Activated CD4-positive, alpha-beta memory T cell treated with anti-CD3 and anti-CD28 coated beads for 36 hours (primary cell): ENCODE measurements at regions not wholly inside any gene's neighbourhood (a gene's known extent, or its start where the extent isn't known, plus 50 kb on each side); places are given as distances from the start of the nearest gene placed in this dataset.

Source experiments
- CTCF ChIA-PET: fragments of 350-600 bp; sonication (Branson Sonifier 250); formaldehyde crosslinking; loops from one replicate; lab custom pipeline; 2021; ENCODE audit warnings: antibody characterized with exemption, inconsistent platforms; lab: Charles Lee
- POLR2A ChIA-PET: fragments of 350-600 bp; sonication (Branson Sonifier 250); formaldehyde crosslinking; loops from one replicate; lab custom pipeline; 2021; ENCODE audit warnings: antibody characterized with exemption; lab: Charles Lee
- DNase-seq: peaks from one replicate; pipeline ENCODE4 v3.0.0-alpha.2; 2020
- H3K27ac Mint-ChIP-seq: one replicate; pipeline ENCODE4 v1.8.0; 2021; ENCODE audit warnings: mixed read lengths
- H3K27me3 Mint-ChIP-seq: one replicate; pipeline ENCODE4 v1.8.0; 2021; ENCODE audit warnings: mixed read lengths
- H3K36me3 Mint-ChIP-seq: one replicate; pipeline ENCODE4 v1.8.0; 2021; ENCODE audit warnings: mixed read lengths
- H3K4me1 Mint-ChIP-seq: one replicate; pipeline ENCODE4 v1.8.0; 2021; ENCODE audit warnings: low read depth, mixed read lengths
- H3K4me3 Mint-ChIP-seq: one replicate; pipeline ENCODE4 v1.8.0; 2021; ENCODE audit warnings: mild to moderate bottlenecking, mixed read lengths
- H3K9me3 Mint-ChIP-seq: one replicate; pipeline ENCODE4 v1.8.0; 2021; ENCODE audit warnings: mixed read lengths
- intact Hi-C: fragments of 100-400 bp; cut with micrococcal nuclease; formaldehyde crosslinking; loops from one replicate; pipeline ENCODE4 v1.15.1; 2023

GRCh38 chr11:120030411-120030810 lies 107.5 kb downstream of the TRIM29 start:
- DNase-seq, result no peak
- CTCF ChIA-PET, result no interaction called here
- no peak overlapping the region for H3K27ac Mint-ChIP-seq
- H3K27me3 Mint-ChIP-seq, result peaks cover 6% of the 10 kb centered on the region
- H3K36me3 Mint-ChIP-seq, result no peaks in the 10 kb centered on the region
- no peak overlapping the region for H3K4me3 Mint-ChIP-seq
- no peaks in the 10 kb centered on the region for H3K9me3 Mint-ChIP-seq
- H3K4me1 Mint-ChIP-seq, result no peaks in the 10 kb centered on the region
- intact Hi-C loops, result no loop called here
- POLR2A ChIA-PET, result no interaction called here

GRCh38 chr11:120029321-120029720 lies 108.6 kb downstream of the TRIM29 start:
- no peak overlapping the region for H3K4me3 Mint-ChIP-seq
- intact Hi-C loops, result no loop called here
- CTCF ChIA-PET, result no interaction called here
- no peaks in the 10 kb centered on the region for H3K36me3 Mint-ChIP-seq
- H3K27me3 Mint-ChIP-seq, result peaks cover 6% of the 10 kb centered on the region
- no peaks in the 10 kb centered on the region for H3K9me3 Mint-ChIP-seq
- no peaks in the 10 kb centered on the region for H3K4me1 Mint-ChIP-seq
- POLR2A ChIA-PET, result no interaction called here
- no peak overlapping the region for H3K27ac Mint-ChIP-seq
- DNase-seq, result no peak

GRCh38 chr11:120028897-120029258 lies 109.0 kb downstream of the TRIM29 start:
- POLR2A ChIA-PET, result no interaction called here
- CTCF ChIA-PET, result no interaction called here
- no peak overlapping the region for H3K4me3 Mint-ChIP-seq
- H3K9me3 Mint-ChIP-seq, result no peaks in the 10 kb centered on the region
- no peak for DNase-seq
- intact Hi-C loops, result no loop called here
- no peaks in the 10 kb centered on the region for H3K36me3 Mint-ChIP-seq
- no peaks in the 10 kb centered on the region for H3K4me1 Mint-ChIP-seq
- H3K27me3 Mint-ChIP-seq, result peaks cover 8% of the 10 kb centered on the region
- no peak overlapping the region for H3K27ac Mint-ChIP-seq

- intact Hi-C loops, result no loop called here
- Mint-ChIP-seq H3K27me3 (peaks cover 9% of the 10 kb centered on the region), H3K36me3 (no peaks in the 10 kb centered on the region), H3K9me3 (no peaks in the 10 kb centered on the region), H3K27ac (no peak overlapping the region), H3K4me3 (no peak overlapping the region), H3K4me1 (no peaks in the 10 kb centered on the region)
- ChIA-PET CTCF (no interaction called here), POLR2A (no interaction called here)
- no peak for DNase-seq
These were observed 109.6 kb downstream of the TRIM29 start for GRCh38 chr11:120028181-120028896.

GRCh38 chr11:120027546-120028180 lies 110.2 kb downstream of the TRIM29 start:
- intact Hi-C loops, result no loop called here
- Mint-ChIP-seq H3K27me3 (peaks cover 9% of the 10 kb centered on the region), H3K4me3 (no peak overlapping the region), H3K36me3 (no peaks in the 10 kb centered on the region), H3K9me3 (no peaks in the 10 kb centered on the region), H3K4me1 (no peaks in the 10 kb centered on the region), H3K27ac (no peak overlapping the region)
- no peak for DNase-seq
- CTCF ChIA-PET, result no interaction called here
- POLR2A ChIA-PET, result no interaction called here

GRCh38 chr11:120025606-120026335 lies 112.1 kb downstream of the TRIM29 start:
- Mint-ChIP-seq H3K4me1 (no peaks in the 10 kb centered on the region), H3K36me3 (no peaks in the 10 kb centered on the region), H3K9me3 (no peaks in the 10 kb centered on the region), H3K27me3 (peaks cover 9% of the 10 kb centered on the region), H3K27ac (no peak overlapping the region), H3K4me3 (no peak overlapping the region)
- DNase-seq, result no peak
- ChIA-PET CTCF (no interaction called here), POLR2A (no interaction called here)
- intact Hi-C loops, result no loop called here

GRCh38 chr11:120024586-120024985 lies 113.3 kb downstream of the TRIM29 start:
- intact Hi-C loops, result no loop called here
- Mint-ChIP-seq H3K27ac (no peak overlapping the region), H3K27me3 (peaks cover 9% of the 10 kb centered on the region), H3K4me3 (no peak overlapping the region), H3K36me3 (no peaks in the 10 kb centered on the region), H3K9me3 (no peaks in the 10 kb centered on the region), H3K4me1 (no peaks in the 10 kb centered on the region)
- ChIA-PET POLR2A (no interaction called here), CTCF (no interaction called here)
- no peak for DNase-seq

GRCh38 chr11:120024046-120024445 lies 113.9 kb downstream of the TRIM29 start:
- peaks cover 9% of the 10 kb centered on the region for H3K27me3 Mint-ChIP-seq
- ChIA-PET POLR2A (no interaction called here), CTCF (no interaction called here)
- no peak for DNase-seq
- intact Hi-C loops, result no loop called here
- H3K9me3 Mint-ChIP-seq, result no peaks in the 10 kb centered on the region
- H3K27ac Mint-ChIP-seq, result no peak overlapping the region
- H3K4me3 Mint-ChIP-seq, result no peak overlapping the region
- no peaks in the 10 kb centered on the region for H3K4me1 Mint-ChIP-seq
- H3K36me3 Mint-ChIP-seq, result no peaks in the 10 kb centered on the region

- DNase-seq, result no peak
- no peak overlapping the region for H3K4me3 Mint-ChIP-seq
- H3K36me3 Mint-ChIP-seq, result no peaks in the 10 kb centered on the region
- H3K27me3 Mint-ChIP-seq, result peaks cover 12% of the 10 kb centered on the region
- H3K27ac Mint-ChIP-seq, result no peak overlapping the region
- ChIA-PET CTCF (no interaction called here), POLR2A (no interaction called here)
- H3K4me1 Mint-ChIP-seq, result no peaks in the 10 kb centered on the region
- intact Hi-C loops, result no loop called here
- H3K9me3 Mint-ChIP-seq, result no peaks in the 10 kb centered on the region
These were observed 114.4 kb downstream of the TRIM29 start for GRCh38 chr11:120023551-120023950.

- Mint-ChIP-seq H3K4me1 (no peaks in the 10 kb centered on the region), H3K27me3 (peaks cover 12% of the 10 kb centered on the region), H3K4me3 (no peak overlapping the region), H3K36me3 (no peaks in the 10 kb centered on the region), H3K27ac (no peak overlapping the region), H3K9me3 (no peaks in the 10 kb centered on the region)
- DNase-seq, result no peak
- intact Hi-C loops, result no loop called here
- CTCF ChIA-PET, result no interaction called here
- POLR2A ChIA-PET, result no interaction called here
These were observed 114.8 kb downstream of the TRIM29 start for GRCh38 chr11:120023120-120023519.

- intact Hi-C loops, result no loop called here
- no peaks in the 10 kb centered on the region for H3K9me3 Mint-ChIP-seq
- no peaks in the 10 kb centered on the region for H3K36me3 Mint-ChIP-seq
- ChIA-PET CTCF (no interaction called here), POLR2A (no interaction called here)
- no peak for DNase-seq
- no peak overlapping the region for H3K27ac Mint-ChIP-seq
- no peaks in the 10 kb centered on the region for H3K4me1 Mint-ChIP-seq
- no peak overlapping the region for H3K4me3 Mint-ChIP-seq
- H3K27me3 Mint-ChIP-seq, result peaks cover 12% of the 10 kb centered on the region
These were observed 115.3 kb downstream of the TRIM29 start for GRCh38 chr11:120022617-120023016.

GRCh38 chr11:120021978-120022377 lies 115.9 kb downstream of the TRIM29 start:
- no peaks in the 10 kb centered on the region for H3K9me3 Mint-ChIP-seq
- no peaks in the 10 kb centered on the region for H3K36me3 Mint-ChIP-seq
- H3K4me1 Mint-ChIP-seq, result no peaks in the 10 kb centered on the region
- no peak overlapping the region for H3K27ac Mint-ChIP-seq
- CTCF ChIA-PET, result no interaction called here
- POLR2A ChIA-PET, result no interaction called here
- no peak for DNase-seq
- H3K27me3 Mint-ChIP-seq, result peaks cover 16% of the 10 kb centered on the region
- intact Hi-C loops, result no loop called here
- H3K4me3 Mint-ChIP-seq, result no peak overlapping the region
